A549 (cell line): ENCODE measurements at regions not wholly inside any gene's neighbourhood (a gene's known extent, or its start where the extent isn't known, plus 50 kb on each side); places are given as distances from the start of the nearest gene placed in this dataset.
"Not testable (repeated sequence)": the region's sequence is repeated elsewhere in the genome, so short reads cannot be mapped to it uniquely, and the experiment has no call there.

Source experiments
- ATAC-seq, 2 experiments: fragments of 200-7000 bp in 1 of 2; fragments of >200 bp in 1 of 2; cut with Nextera tagmentation in 1 of 2; cut with Tn5 transposase in 1 of 2; 3 replicates each; pipeline versions ENCODE4 v1.8.0 to v1.9.1; 2018 to 2020; ENCODE audit warnings: mild to moderate bottlenecking in 1 of 2, moderate library complexity in 1 of 2
- CTCF ChIA-PET: fragments of 300-600 bp; sonication (Branson Sonifier 250); formaldehyde crosslinking; extraction: SDS; loops from one replicate; lab custom pipeline; 2021; ENCODE audit warnings: antibody characterized with exemption, inconsistent platforms; lab: Yijun Ruan, JAX
- POLR2A ChIA-PET: fragments of 350-600 bp; formaldehyde crosslinking; extraction: SDS; loops from one replicate; lab custom pipeline; 2021; ENCODE audit warnings: antibody characterized with exemption, inconsistent platforms; lab: Yijun Ruan, JAX
- DNase-seq, 2 experiments: peaks; one replicate each; pipeline versions ENCODE4 v3.0.0 to v3.0.0-alpha.2; 2011 to 2016; ENCODE audit warnings: low read depth in 1 of 2, low spot score in 1 of 2
- FAIRE-seq: peaks from 2 replicates; lab custom pipeline; 2011; peaks lifted over from hg19 to GRCh38; lab: Jason Lieb, UNC
- H3K27ac ChIP-seq, 2 experiments: fragments of >200 bp; sonication (Bioruptor Twin); formaldehyde crosslinking; 3 replicates each; pipeline ENCODE4 v1.5.1; 2016 to 2017
- H3K4me1 ChIP-seq: fragments of >200 bp; sonication (Bioruptor Twin); formaldehyde crosslinking; 3 replicates; pipeline ENCODE4 v1.6.1; 2016
- H3K4me2 ChIP-seq: fragments of >200 bp; sonication (Bioruptor Twin); formaldehyde crosslinking; 3 replicates; pipeline ENCODE4 v1.6.1; 2016
- H3K4me3 ChIP-seq: fragments of >200 bp; sonication (Bioruptor Twin); formaldehyde crosslinking; 3 replicates; pipeline ENCODE4 v1.5.1; 2016
- H3K9me3 ChIP-seq: fragments of >200 bp; sonication (Bioruptor Twin); formaldehyde crosslinking; 3 replicates; pipeline ENCODE4 v1.6.1; 2016
- CBX2 ChIP-seq: fragments of 200-600 bp; sonication (generic); IDR thresholded peaks from 2 replicates; pipeline ENCODE4 v1.6.1; 2016; ENCODE audit warnings: low read depth, mild to moderate bottlenecking, borderline replicate concordance
- CBX8 ChIP-seq: fragments of 200-600 bp; sonication (generic); IDR thresholded peaks from 2 replicates; pipeline ENCODE4 v1.6.1; 2016
- EHMT2 ChIP-seq: fragments of 200-600 bp; sonication (generic); IDR thresholded peaks from 2 replicates; pipeline ENCODE4 v1.6.1; 2016; ENCODE audit warnings: antibody characterized with exemption, low read depth, mild to moderate bottlenecking, moderate library complexity
- FOSL2 ChIP-seq, 2 experiments: fragments of 450-650 bp in 1 of 2; fragments of >200 bp in 1 of 2; sonication (Bioruptor Twin) in 1 of 2; formaldehyde crosslinking; IDR thresholded peaks; 2 replicates each; pipeline versions ENCODE4 v1.5.0 to v1.6.1; 2016 to 2020; ENCODE audit warnings: mild to moderate bottlenecking in 1 of 2, moderate library complexity in 1 of 2
- FOXS1 ChIP-seq: fragments of 250-450 bp; sonication (Bioruptor Pico); IDR thresholded peaks from 2 replicates; pipeline ENCODE4 v1.5.0; 2020; ENCODE audit warnings: mild to moderate bottlenecking, moderate library complexity
- GATA3 ChIP-seq: IDR thresholded peaks from 2 replicates; pipeline ENCODE4 v1.6.1; 2012; ENCODE audit warnings: borderline replicate concordance
- HDAC2 ChIP-seq: fragments of 200-600 bp; sonication (generic); IDR thresholded peaks from 2 replicates; pipeline ENCODE4 v1.6.1; 2016
- KDM1A ChIP-seq: fragments of 200-600 bp; sonication (generic); IDR thresholded peaks from 2 replicates; pipeline ENCODE4 v1.6.1; 2016; ENCODE audit warnings: low read depth, mild to moderate bottlenecking
- MAFK ChIP-seq: fragments of 450-650 bp; IDR thresholded peaks from 2 replicates; pipeline ENCODE4 v1.6.1; 2014; ENCODE audit not compliant: partially characterized antibody
- MYC ChIP-seq: IDR thresholded peaks from 2 replicates; pipeline ENCODE4 v1.6.1; 2012; ENCODE audit warnings: mild to moderate bottlenecking, inconsistent platforms, low read length, improper control_type of control experiment, borderline replicate concordance
- NPAS2 ChIP-seq: fragments of 250-450 bp; sonication (Bioruptor Pico); IDR thresholded peaks from 2 replicates; pipeline ENCODE4 v1.8.0; 2022; ENCODE audit warnings: mild to moderate bottlenecking, moderate library complexity, borderline replicate concordance
- PHF8 ChIP-seq: fragments of 200-600 bp; sonication (generic); IDR thresholded peaks from 2 replicates; pipeline ENCODE4 v1.6.1; 2016; ENCODE audit warnings: low read depth, mild to moderate bottlenecking, antibody characterized with exemption, moderate library complexity, borderline replicate concordance
- POLR2A ChIP-seq: IDR thresholded peaks from 2 replicates; pipeline ENCODE4 v1.6.1; 2012; ENCODE audit warnings: mild to moderate bottlenecking, low read length
- RAD21 ChIP-seq, 2 experiments: fragments of >200 bp in 1 of 2; sonication (Bioruptor Twin) in 1 of 2; formaldehyde crosslinking in 1 of 2; IDR thresholded peaks in 1 of 2; conservative IDR thresholded peaks in 1 of 2; 2 replicates in 1 of 2; 3 replicates in 1 of 2; pipeline ENCODE4 v1.6.1; 2012 to 2018; ENCODE audit warnings: inconsistent platforms in 1 of 2
- RCOR1 ChIP-seq: fragments of 150-350 bp; IDR thresholded peaks from 2 replicates; pipeline ENCODE4 v1.6.1; 2014; ENCODE audit warnings: antibody characterized with exemption, low read length, low read depth
- SREBF2 ChIP-seq: fragments of 450-650 bp; IDR thresholded peaks from 2 replicates; pipeline ENCODE4 v1.6.1; 2014; ENCODE audit warnings: mild to moderate bottlenecking, moderate library complexity
- USF2 ChIP-seq: fragments of 450-650 bp; IDR thresholded peaks from 2 replicates; pipeline ENCODE4 v1.6.1; 2014; ENCODE audit warnings: antibody characterized with exemption
- ZNF302 ChIP-seq: fragments of 250-450 bp; sonication (Bioruptor Pico); IDR thresholded peaks from 2 replicates; pipeline ENCODE4 v1.9.0; 2021; ENCODE audit warnings: inconsistent platforms, mild to moderate bottlenecking, moderate library complexity
- WGBS: methylation state at CpG from one replicate; pipeline ENCODE4 v1.1.6; 2017; ENCODE audit errors: missing lambda C conversion rate; 5-methylcytosine and 5-hydroxymethylcytosine counted together
- TF ChIP-seq, protein P1 (sequence below): IDR thresholded peaks from 2 replicates; pipeline ENCODE4 v1.6.1; 2012

- FAIRE-seq (no peak), ATAC-seq (no peak), DNase-seq (no peak)
- WGBS: 56% methylated on average over 3 of the region's 12 CpGs
- Histone ChIP-seq H3K9me3 (no peaks in the 10 kb centered on the region), H3K4me1 (no peaks in the 10 kb centered on the region), H3K4me3 (no peak overlapping the region), H3K27ac (no peak overlapping the region), H3K4me2 (no peak overlapping the region)
- ChIA-PET POLR2A (no interaction called here), CTCF (no interaction called here)
- TF ChIP-seq GATA3: no peak
- no peak for TF ChIP-seq ZNF302 (CRISPR knock-in tag)
- no peak for TF ChIP-seq FOXS1
- no peak for TF ChIP-seq RAD21 (conservative IDR thresholded peaks at IDR 0.05 in 1 of 2, IDR thresholded peaks at IDR 0.05 in 1 of 2)
- TF ChIP-seq SREBF2: no peak
Measured at GRCh38 chr12:131413471-131413870, 297.4 kb upstream of the SFSWAP start.

DNA sequence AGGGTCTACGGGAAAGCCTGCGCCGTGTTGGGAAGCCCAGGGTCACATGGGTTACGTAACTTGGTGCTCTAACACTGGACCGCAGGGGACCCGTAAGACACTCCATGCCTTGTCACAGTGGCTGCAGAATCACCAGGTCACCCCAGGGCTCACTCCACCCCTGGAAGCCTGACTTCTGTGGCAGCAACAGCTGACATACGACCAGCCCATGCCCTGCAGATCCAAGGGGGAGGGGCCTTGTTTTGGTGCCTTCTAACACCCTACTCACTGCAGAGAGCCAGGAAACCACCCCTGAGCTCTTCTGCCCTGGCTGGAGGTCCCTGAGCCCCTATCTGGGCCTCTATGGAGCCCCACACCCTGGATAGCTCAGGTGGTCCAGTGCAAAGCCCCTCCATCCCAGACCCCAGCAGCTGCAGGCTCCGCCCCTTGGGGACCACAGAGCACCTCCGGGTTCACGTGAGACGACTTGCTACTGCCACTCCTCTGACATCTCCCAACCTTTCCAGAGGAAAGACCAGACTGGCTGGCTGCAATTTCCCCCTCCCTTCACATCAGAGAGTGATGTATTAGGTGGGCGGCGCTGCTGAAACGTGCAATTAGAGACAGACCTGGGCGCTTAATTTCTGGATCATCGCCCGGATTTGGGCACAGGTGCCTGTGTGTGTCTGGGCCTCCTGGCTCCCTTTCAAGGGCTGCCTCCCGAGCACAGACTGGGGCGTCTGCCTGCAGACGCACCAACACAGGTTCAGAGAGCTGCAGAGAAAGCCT lies 296.6 kb upstream of the SFSWAP start:
- WGBS: 75% methylated on average over 2 of the region's 20 CpGs
- DNase-seq, H3K9me3 ChIP-seq, H3K4me3 ChIP-seq, CTCF ChIA-PET, H3K27ac ChIP-seq, H3K4me2 ChIP-seq, H3K4me1 ChIP-seq, POLR2A ChIA-PET, FAIRE-seq: not testable (repeated sequence)
- 0 out of 6 replicates have a peak, but pooled peaks of 1 of the 2 experiments have one; percentile 15 for ATAC-seq

DNA sequence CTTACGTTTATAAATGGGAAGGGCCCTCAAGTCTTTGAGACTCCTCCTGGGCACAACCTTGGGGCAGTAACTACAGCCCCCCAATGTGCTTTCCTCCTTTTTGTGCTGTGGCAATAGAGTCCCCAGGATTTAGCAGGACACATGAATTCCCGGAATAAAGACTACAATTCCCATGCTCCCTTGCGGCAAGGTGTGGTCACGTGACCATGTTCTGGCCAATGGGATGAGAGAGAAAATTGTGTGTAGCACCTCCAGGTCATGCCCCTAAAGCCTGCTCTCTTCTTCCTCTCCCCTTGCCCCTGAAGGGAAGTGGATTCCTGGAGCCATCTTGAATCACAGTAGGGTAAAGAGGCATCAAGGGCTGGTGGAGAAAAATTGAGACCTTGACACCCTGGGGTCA lies 295.1 kb upstream of the SFSWAP start:
- peak; percentile 85 for TF ChIP-seq USF2
- TF ChIP-seq POLR2A: no peak
- DNase-seq (peak; percentile 29 to 56), FAIRE-seq (no peak), ATAC-seq (peak in 1 of 2 experiments; percentile 43; a peak in 3 of 6 replicates)
- Histone ChIP-seq H3K27ac (no peak overlapping the region), H3K4me2 (no peak overlapping the region), H3K4me1 (no peaks in the 10 kb centered on the region), H3K4me3 (no peak overlapping the region), H3K9me3 (no peaks in the 10 kb centered on the region)
- 54% methylated on average over 4 of the region's 4 CpGs for WGBS
- ChIA-PET POLR2A (no interaction called here), CTCF (no interaction called here)

GRCh38 chr12:131418121-131418520 lies 292.8 kb upstream of the SFSWAP start:
- no peak for DNase-seq
- H3K4me3 ChIP-seq: no peak overlapping the region
- no peak overlapping the region for H3K4me2 ChIP-seq
- ATAC-seq: no peak
- TF ChIP-seq MAFK (no peak), CBX8 (no peak), EHMT2 (no peak), NPAS2 (no peak)
- TF ChIP-seq, protein P1, sequence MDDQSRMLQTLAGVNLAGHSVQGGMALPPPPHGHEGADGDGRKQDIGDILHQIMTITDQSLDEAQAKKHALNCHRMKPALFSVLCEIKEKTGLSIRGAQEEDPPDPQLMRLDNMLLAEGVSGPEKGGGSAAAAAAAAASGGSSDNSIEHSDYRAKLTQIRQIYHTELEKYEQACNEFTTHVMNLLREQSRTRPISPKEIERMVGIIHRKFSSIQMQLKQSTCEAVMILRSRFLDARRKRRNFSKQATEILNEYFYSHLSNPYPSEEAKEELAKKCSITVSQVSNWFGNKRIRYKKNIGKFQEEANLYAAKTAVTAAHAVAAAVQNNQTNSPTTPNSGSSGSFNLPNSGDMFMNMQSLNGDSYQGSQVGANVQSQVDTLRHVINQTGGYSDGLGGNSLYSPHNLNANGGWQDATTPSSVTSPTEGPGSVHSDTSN: no peak
- ChIA-PET CTCF (interaction anchor here (1.0 kb wide), 1 partner anchor 314 kb away, joined by 4 read pairs; no protein-coding TSS in a partner anchor), POLR2A (no interaction called here)
- H3K27ac ChIP-seq: no peak overlapping the region
- no peaks in the 10 kb centered on the region for H3K9me3 ChIP-seq
- no peak for FAIRE-seq
- WGBS: 54% methylated on average over 8 of the region's 8 CpGs
- no peaks in the 10 kb centered on the region for H3K4me1 ChIP-seq

GRCh38 chr12:131418884-131419283 lies 292.0 kb upstream of the SFSWAP start:
- WGBS: 24% methylated on average over 2 of the region's 2 CpGs
- no peak for DNase-seq
- CTCF ChIA-PET: interaction anchor here (1.0 kb wide), 1 partner anchor 315 kb away, joined by 4 read pairs; no protein-coding TSS in a partner anchor

More at GRCh38 chr12:131418884-131419283, 292.0 kb upstream of the SFSWAP start:
- Histone ChIP-seq H3K4me1 (no peaks in the 10 kb centered on the region), H3K4me3 (no peak overlapping the region), H3K9me3 (peaks cover 4% of the 10 kb centered on the region; the same call in 2 of the 3 replicates), H3K4me2 (no peak overlapping the region), H3K27ac (no peak overlapping the region)
- FAIRE-seq (no peak), ATAC-seq (no peak)
- POLR2A ChIA-PET: no interaction called here
- TF ChIP-seq MYC (no peak), FOSL2 (IDR thresholded peaks at IDR 0.05) (no peak), FOSL2 (CRISPR knock-in tag; IDR thresholded peaks at IDR 0.05) (no peak), PHF8 (no peak), SREBF2 (no peak), CBX2 (no peak), KDM1A (no peak), RCOR1 (no peak), HDAC2 (no peak)
